ENCODE measurements at regions not wholly inside any gene's neighbourhood (a gene's known extent, or its start where the extent isn't known, plus 50 kb on each side); places are given as distances from the start of the nearest gene placed in this dataset.
A peak's percentile ranks its signal among the peaks of the same experiment; 100 is the strongest.

GRCh38 chr20:7257692-7258466 is 490.4 kb downstream of the BMP2 start:
- no peak for DNase-seq (ENCODE audit: low read depth)

GRCh38 chr20:7262803-7263202 is 495.3 kb downstream of the BMP2 start:
- DNase-seq (ENCODE audit: low read depth) = no peak

DNA sequence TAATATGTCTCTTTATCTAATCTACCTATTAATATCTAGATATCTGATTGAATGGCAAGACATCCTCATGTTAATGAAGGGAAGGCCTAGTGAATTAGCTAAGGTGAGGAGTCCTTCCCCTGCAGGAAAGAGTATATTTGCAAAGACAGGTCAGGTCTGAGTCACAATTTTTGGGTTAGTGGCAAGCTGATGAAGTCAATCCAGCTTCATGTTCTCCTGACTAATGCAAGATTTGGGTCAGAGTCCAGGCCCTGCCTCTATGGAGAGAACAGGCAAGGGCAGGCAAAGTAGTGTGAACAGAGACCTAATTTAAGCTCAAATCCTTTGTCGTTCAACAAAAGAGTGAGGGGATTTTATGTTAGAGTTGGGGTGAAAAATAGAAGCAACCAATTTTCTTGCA is 496.7 kb downstream of the BMP2 start:
- DNase-seq (ENCODE audit: low read depth) = no peak

DNA sequence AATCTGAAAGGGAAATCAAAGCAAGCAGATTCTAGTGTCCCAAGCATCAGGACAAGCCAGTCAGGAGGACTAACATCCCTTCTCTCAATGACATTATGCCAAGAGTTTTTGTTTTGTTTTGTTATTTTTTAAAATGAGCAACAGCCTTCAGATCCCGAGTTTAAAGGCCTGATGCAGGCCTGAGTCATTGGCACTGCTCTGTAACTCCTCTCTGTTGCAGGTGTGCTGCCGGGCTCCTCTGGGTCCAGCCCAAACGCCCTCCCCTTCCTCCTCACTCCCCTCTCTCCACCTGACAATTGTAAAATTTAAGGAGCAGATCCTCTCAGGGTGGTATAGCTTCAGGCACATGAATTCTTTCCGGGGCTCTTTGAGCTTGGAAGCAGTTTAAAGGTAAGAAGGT is 502.0 kb downstream of the BMP2 start:
- no peak for DNase-seq (ENCODE audit: low read depth)

DNA sequence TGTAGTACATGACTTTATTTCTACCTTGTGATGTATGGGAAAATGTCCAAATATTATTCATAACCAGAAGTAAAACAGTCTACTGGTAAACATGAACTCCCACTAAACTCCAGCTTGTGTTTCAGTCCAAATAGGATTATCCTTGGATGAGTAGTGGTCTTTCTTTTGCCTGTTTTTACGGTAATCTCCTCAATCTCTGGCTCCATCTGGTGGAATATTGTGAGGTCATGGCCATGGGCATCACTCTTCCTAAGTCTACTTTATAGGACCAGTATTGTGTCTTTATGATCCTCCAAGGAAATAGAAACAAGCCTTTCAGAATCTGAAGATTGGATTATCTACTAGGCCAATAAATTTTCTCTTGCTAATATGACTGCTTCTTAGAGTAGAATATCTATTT is 505.0 kb downstream of the BMP2 start:
- DNase-seq (ENCODE audit: low read depth) = no peak

- no peak for DNase-seq (ENCODE audit: low read depth)
Measured at GRCh38 chr20:7274870-7275269, 507.4 kb downstream of the BMP2 start.

DNA sequence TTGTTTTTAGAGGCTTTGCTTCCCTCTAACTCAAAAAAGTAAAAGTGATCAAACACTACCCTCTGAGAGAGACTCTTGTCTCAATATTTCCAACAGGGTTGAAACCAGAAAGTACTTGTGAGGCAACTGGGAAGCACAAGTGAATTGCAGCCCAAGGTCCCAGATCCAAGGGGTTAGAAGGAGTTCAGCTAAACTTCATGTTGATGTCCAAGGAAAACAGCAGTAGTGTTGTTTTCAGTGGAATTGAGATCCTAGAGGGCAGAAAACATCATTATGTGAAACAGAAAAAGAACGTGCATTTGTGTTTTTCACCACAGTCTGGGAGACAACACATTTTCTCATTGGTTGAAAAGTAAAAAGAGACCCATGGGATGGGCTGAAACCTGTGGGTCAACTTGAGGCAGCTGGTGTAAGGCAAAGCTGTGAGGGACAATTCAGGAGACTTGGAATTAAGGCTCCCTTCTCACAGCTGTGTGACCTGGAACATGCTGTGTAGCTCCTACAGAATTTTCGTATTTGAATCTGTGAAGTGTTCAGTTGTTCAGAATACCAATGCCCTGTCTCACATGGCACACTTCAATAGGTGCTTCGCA is 508.3 kb downstream of the BMP2 start:
- no peak for DNase-seq (ENCODE audit: low read depth)

DNA sequence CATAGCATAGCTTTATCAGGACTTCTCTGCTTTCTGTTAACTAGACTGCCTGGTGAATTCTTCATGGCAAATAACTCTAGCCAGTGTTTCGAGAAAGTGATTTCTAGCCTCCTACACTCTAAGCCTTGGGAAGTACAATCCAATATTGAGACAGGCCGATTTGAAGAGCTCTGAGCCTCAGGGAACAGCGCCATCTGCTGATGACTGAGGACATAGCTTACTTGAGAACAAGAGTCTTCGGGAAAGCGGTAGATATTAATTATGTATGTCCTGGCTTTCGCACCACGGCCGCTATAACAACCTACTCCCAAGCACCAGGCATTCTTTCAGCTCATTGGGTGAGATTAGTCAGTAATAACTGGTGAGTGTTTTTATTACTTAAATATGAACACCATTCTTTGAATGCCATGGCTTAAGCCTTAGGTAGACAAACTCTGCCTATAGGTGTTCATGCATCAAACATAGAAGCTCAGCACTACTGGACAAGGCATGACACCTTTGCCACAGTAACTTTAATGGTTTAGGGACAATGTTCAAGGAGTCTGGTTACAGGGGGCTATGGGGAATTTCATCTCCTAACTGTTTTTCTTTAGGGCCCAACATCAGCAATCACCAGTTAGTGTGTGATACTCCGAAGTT is 518.6 kb downstream of the BMP2 start:
- peak; percentile 4 for DNase-seq (ENCODE audit: low read depth)

DNA sequence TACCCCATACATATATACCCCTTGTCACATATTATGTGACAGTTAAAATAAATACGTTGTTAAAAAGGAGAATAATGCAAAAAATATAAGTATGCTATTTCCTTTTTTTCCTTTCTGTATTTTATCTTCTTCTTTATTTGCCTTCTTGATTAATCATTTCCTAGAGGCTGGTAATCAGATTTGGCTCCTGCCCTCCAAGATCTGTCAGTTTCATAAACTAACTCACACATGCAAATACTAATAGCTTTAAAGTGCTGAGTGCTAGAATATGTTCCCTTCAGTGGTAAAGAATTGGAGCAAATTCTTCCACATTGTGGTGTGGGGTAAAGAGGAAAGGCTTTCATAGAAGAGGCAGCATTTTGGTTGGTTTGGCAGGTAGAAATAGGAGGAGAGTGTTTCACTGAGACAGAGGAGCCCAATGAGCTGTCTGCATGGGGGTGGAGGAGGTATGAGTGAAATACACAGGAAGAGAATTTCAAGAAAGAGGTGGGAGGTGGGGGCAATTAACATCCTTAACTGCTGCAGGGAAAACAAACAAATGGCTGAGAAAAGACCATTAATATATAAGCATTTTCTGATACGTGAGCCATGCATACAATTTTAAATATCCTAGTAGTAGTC is 523.9 kb downstream of the BMP2 start:
- no peak for DNase-seq (ENCODE audit: low read depth)

- DNase-seq (ENCODE audit: low read depth) = no peak
Measured at GRCh38 chr20:7291946-7292345, 524.5 kb downstream of the BMP2 start.

- no peak for DNase-seq (ENCODE audit: low read depth)
Measured at GRCh38 chr20:7294816-7295360, 527.4 kb downstream of the BMP2 start.

DNA sequence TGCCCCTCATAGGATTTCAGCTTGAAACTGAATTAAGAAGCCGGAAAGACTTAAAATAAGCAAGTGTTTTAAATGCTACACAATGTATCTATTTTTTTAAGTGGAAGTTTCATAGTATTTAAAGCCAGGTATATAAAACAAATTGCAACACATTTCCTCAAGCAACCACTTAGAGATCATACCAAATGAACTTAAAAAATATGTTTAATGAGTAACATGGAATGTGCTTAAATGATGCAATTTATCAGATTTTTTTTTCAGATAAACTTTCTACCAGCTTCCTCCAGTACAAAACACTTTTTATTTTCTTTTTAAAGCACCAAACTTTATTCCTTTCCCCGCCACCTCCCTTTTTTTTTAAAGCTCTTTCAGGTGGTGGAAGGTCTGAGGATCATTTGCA is 534.3 kb downstream of the BMP2 start:
- no peak for DNase-seq (ENCODE audit: low read depth)

DNA sequence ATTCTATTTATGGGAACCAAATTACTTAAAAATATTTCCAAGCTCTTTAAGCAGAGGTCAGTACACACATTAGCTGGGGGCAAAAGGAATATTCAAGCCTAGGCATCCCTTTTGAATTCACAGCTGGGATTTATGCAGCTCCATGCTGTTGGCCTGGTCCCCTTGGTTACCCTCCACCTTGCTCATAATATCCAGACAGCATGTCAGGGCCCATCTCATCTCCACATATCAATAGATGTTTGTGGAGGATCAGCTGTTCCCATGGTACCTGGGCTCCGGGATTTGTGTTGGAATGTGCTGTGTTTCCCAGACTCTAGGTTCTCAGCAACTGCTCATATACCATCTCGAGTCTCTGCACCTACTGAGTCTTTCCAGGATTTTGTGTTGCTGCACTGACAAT is 534.8 kb downstream of the BMP2 start:
- no peak for DNase-seq (ENCODE audit: low read depth)

- no peak for DNase-seq (ENCODE audit: low read depth)
Measured at GRCh38 chr20:7305976-7306375, 538.5 kb downstream of the BMP2 start.

- no peak for DNase-seq (ENCODE audit: low read depth)
Measured at GRCh38 chr20:7308163-7308562, 540.7 kb downstream of the BMP2 start.

DNA sequence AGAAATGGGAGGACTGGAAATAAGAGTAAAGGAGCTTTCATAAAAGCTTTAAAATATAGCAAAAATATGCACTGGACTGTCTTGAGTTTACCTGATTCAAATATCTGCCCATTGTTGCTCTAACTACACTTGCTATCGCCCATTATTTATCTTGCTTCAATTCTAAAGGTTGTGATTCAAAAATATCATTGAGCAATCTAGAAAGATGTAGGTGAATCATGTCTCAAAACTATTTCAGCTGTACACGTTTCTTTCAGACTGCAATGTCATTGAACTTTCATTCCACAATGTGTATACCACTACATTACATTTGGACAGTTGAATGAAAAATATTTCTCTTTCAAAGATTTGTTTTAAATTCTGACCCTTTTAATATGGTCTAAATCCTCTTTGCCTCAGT is 545.6 kb downstream of the BMP2 start:
- no peak for DNase-seq (ENCODE audit: low read depth)

DNA sequence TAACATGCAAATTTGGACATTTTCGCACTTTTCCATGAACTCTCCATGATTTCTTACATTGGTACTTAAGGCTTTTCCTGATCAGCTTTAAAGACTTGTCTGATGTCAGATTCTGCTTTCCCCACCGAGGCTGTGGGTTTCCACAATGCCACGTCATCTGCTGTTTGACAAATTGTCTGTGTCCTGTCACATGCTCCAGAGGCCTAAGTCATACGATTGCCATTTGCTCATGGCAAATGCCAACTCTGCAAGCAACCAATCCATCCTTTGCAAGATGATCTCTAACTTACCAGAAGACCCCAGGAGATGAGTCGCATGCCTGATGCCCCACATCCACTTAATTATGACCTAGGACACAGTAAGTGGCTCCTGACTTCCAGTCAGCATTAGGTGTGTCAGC is 556.5 kb downstream of the BMP2 start:
- no peak for DNase-seq (ENCODE audit: low read depth)

- no peak for DNase-seq (ENCODE audit: low read depth)
Measured at GRCh38 chr20:7327810-7328209, 560.3 kb downstream of the BMP2 start.

- no peak for DNase-seq (ENCODE audit: low read depth)
Measured at GRCh38 chr20:7330850-7331249, 563.4 kb downstream of the BMP2 start.

DNA sequence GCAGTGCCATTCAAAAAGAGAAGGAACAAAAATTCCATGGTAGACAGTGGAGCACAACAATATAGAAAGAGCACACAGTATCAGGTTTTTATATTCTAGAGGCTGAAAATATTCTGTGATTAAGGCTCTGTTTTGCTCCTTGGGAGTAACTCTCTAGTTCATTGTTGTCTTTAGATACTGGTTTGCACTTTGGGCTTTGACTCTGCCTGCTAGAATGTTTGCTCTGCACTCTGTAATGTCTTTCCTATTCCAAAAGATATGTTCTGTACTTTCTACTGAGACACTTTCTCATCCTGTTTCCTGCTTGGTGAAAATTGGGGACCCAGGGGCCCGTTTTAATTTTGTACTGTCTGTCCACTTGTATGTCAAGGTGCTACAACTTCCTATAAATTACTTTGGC is 564.7 kb downstream of the BMP2 start:
- no peak for DNase-seq (ENCODE audit: low read depth)

DNA sequence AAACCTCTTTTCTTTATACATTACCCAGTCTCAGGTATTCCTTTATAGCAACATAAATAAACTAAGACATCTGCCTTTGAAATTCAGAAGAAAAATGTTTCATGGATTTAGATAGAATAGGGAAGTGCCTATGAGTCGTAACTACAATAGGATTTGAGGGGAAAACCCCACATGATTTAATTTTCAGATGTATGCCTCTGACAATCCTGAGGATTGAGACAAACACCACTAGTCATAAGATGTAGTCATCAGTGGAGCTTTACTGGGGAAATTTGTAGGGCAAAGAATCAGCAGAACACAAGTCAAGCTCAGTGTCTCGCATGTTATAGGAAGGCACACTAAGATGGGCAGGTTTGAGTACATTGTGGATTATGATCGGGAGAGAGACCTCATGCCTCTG is 566.4 kb downstream of the BMP2 start:
- no peak for DNase-seq (ENCODE audit: low read depth)

DNA sequence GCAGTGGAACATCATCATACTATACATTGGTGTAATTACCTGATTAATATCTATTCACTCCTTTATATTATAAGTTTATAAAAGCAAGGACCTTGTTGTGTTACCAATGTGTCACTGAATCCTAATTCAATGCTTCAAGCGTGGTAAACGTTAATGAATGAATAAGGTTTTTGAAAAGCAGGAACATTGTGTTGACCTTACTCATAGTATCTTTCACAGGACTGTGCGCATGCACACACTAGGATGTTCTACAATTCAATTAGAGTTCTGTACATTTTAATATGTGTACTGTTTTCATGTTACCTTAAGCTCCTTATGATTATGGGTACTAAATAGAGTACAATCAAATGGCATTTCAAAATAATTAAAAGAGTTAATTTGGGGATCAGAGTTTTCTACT is 578.5 kb downstream of the BMP2 start:
- no peak for DNase-seq (ENCODE audit: low read depth)

DNA sequence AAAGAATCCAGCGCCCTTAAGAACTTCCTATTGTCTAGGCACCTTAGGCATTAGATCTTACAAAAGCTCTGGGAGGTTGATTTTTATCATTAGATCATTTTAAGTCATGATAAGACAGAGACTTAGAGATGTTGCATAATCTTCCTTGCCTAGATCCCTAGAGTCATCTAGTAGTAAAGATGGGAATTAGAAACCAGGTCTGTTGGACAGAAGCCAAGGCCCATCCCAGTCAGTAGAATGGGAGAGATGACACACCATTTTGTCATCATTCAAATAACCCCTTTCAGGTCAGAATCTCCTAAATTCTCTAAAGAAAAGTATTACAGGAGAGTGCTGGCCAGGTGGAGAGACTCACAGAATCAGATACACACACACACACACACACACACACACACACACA is 579.1 kb downstream of the BMP2 start:
- DNase-seq (ENCODE audit: low read depth) = no peak
